Activated naive CD8-positive, alpha-beta T cell treated with anti-CD3 and anti-CD28 coated beads, Interleukin-2, amount 50 U/mL, for 24 hours (primary cell): ENCODE measurements at regions not wholly inside any gene's neighbourhood (a gene's known extent, or its start where the extent isn't known, plus 50 kb on each side); places are given as distances from the start of the nearest gene placed in this dataset.

Experiments
- ATAC-seq: fragments of 150-1000 bp; cut with Tn5 transposase; one replicate; pipeline ENCODE4 v1.10.0; 2021
- DNase-seq: peaks from one replicate; pipeline ENCODE4 v3.0.0; 2021
- H3K27ac Mint-ChIP-seq: one replicate; pipeline ENCODE4 v1.8.0; 2021; ENCODE audit warnings: mild to moderate bottlenecking, mixed read lengths
- H3K27me3 Mint-ChIP-seq: one replicate; pipeline ENCODE4 v1.8.0; 2021; ENCODE audit warnings: mixed read lengths
- H3K36me3 Mint-ChIP-seq: one replicate; pipeline ENCODE4 v1.8.0; 2021; ENCODE audit warnings: low read depth, mixed read lengths
- H3K4me1 Mint-ChIP-seq: one replicate; pipeline ENCODE4 v1.8.0; 2021; ENCODE audit warnings: mixed read lengths
- H3K4me3 Mint-ChIP-seq: one replicate; pipeline ENCODE4 v1.8.0; 2021; ENCODE audit warnings: mild to moderate bottlenecking, moderate library complexity, mixed read lengths
- H3K9me3 Mint-ChIP-seq: one replicate; pipeline ENCODE4 v1.8.0; 2021; ENCODE audit warnings: mixed read lengths

- no peak overlapping the region for H3K4me3 Mint-ChIP-seq
- ATAC-seq (no peak), DNase-seq (no peak)
- no peaks in the 10 kb centered on the region for H3K27me3 Mint-ChIP-seq
- no peaks in the 10 kb centered on the region for H3K36me3 Mint-ChIP-seq
- H3K9me3 Mint-ChIP-seq = no peaks in the 10 kb centered on the region
- H3K27ac Mint-ChIP-seq = no peak overlapping the region
- no peaks in the 10 kb centered on the region for H3K4me1 Mint-ChIP-seq
These were observed 52.6 kb upstream of the ESX1 start for GRCh38 chrX:104307341-104307740.

DNA sequence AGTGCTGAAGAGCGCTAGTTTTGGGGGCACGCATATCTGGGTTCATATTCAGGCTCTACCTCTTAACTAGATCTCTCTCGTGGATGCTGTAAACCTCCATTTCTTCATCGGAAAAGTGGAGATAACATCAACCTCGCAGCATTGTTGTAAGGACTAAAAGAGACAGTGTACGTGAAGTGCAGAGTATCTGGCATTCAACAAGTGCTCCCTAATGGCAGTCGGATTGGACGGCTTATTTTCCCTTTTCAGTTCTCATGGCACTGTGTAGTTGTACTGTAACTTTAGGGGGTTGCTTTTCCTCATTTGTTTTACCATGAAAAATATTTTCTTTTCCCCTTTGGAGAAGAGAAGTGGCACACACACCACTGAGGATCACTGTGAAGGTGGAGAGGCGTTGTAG is 51.4 kb upstream of the ESX1 start:
- ATAC-seq (no peak), DNase-seq (no peak)
- Mint-ChIP-seq H3K27ac (no peak overlapping the region), H3K36me3 (no peaks in the 10 kb centered on the region), H3K27me3 (no peaks in the 10 kb centered on the region), H3K9me3 (no peaks in the 10 kb centered on the region), H3K4me1 (no peaks in the 10 kb centered on the region), H3K4me3 (no peak overlapping the region)
